ENCODE measurements at regions not wholly inside any gene's neighbourhood (a gene's known extent, or its start where the extent isn't known, plus 50 kb on each side); places are given as distances from the start of the nearest gene placed in this dataset.

DNA sequence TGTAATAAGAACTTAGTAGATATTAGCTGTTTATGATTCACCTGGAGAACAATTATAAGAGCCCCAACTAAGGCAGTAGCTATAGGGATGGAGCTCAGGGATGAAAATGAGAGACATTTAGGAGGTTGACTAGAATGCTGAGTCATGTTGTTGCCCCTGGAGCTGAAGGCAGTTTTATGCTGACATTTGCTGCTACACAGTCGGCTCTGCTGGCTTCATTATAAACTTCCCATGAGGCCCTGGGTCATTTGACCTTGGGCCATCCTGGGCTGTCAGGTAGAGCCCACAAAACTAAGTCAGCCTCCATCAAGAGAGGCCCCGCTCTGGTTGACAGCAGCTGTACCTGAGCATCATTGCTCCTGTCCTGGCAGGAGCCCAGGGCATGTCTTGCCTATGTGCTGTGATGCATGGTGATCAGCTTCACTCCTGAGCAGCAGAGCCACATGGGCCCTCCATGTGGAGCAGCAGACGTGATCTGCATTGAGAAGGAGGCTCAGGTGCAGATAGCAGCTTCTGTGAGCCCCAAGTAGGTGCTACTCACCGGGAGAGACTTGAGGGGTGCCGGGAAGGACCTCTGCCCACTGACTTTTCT is 112.4 kb downstream of the TBX19 start:
- Histone ChIP-seq H4K20me1 (ENCODE audit: insufficient read depth, low read length) (0 out of 2 replicates have a peak, but pooled peaks cover under 1% of the 10 kb centered on the region), H3K36me3 (replicated peaks in 1 of 2; ENCODE audit: control insufficient read depth in 1 of 2, insufficient read depth in 2 of 2, low read length in 2 of 2) (no peaks in the 10 kb centered on the region), H3K9me3 (ENCODE audit: low read length) (no peaks in the 10 kb centered on the region), H3K27me3 (ENCODE audit: control insufficient read depth in 1 of 2, insufficient read depth in 2 of 2, low read length in 2 of 2) (no peaks in the 10 kb centered on the region), H3K27ac (ENCODE audit: extremely low read length, insufficient read depth, low read length) (no peak overlapping the region), H3K4me2 (ENCODE audit: low read depth, low read length) (no peak overlapping the region), H2AFZ (ENCODE audit: low read length) (no peak overlapping the region), H3K4me3 (replicated peaks in 1 of 3; ENCODE audit: insufficient read depth in 1 of 3, low read depth in 2 of 3, low read length in 3 of 3) (no peak overlapping the region), H3K79me2 (ENCODE audit: insufficient read depth, low read length) (peaks cover 5% of the 10 kb centered on the region), H3K4me1 (ENCODE audit: insufficient read depth, low read length) (peaks cover under 1% of the 10 kb centered on the region), H3K9ac (ENCODE audit: insufficient read depth, low read depth, low read length) (no peak overlapping the region)
- 88% methylated on average over 3 of the region's 5 CpGs for WGBS (ENCODE audit: low lambda C conversion rate)
- DNase-seq (ENCODE audit: low spot score) (no peak), FAIRE-seq (no peak), ATAC-seq (no peak)
- CTCF ChIA-PET (ENCODE audit: low intra/inter-chr PET ratio, low total read pairs), result no interaction called here
- POLR2A ChIA-PET, result no interaction called here
- intact Hi-C loops (cut with micrococcal nuclease; ENCODE audit: unreplicated experiment) (no loop called here), in situ Hi-C loops (cut with HindIII; ENCODE audit: extremely low pct_ligation_motif_present, low pct_unique_long_range_greater_than_20kb) (no loop called here)
- TF ChIP-seq MAFK (conservative IDR thresholded peaks at IDR 0.05 in 1 of 2, IDR thresholded peaks at IDR 0.05 in 1 of 2; ENCODE audit: low read length in 2 of 2), result peak; percentile 87 to 93
- peak; percentile 43; the same call in 1 of the 2 replicates for TF ChIP-seq NFE2 (CRISPR knock-in tag; IDR thresholded peaks at IDR 0.05)
- peak; percentile 85 for TF ChIP-seq NFE2L2 (IDR thresholded peaks at IDR 0.05; ENCODE audit: low read length)
- TF ChIP-seq MAFF (IDR thresholded peaks at IDR 0.05; ENCODE audit: low read depth, low read length), result peak; percentile 85
- TF ChIP-seq PITX1 (CRISPR knock-in tag; IDR thresholded peaks at IDR 0.05), result no peak
- no TSS peak for BruUV-seq (replicated peaks)

DNA sequence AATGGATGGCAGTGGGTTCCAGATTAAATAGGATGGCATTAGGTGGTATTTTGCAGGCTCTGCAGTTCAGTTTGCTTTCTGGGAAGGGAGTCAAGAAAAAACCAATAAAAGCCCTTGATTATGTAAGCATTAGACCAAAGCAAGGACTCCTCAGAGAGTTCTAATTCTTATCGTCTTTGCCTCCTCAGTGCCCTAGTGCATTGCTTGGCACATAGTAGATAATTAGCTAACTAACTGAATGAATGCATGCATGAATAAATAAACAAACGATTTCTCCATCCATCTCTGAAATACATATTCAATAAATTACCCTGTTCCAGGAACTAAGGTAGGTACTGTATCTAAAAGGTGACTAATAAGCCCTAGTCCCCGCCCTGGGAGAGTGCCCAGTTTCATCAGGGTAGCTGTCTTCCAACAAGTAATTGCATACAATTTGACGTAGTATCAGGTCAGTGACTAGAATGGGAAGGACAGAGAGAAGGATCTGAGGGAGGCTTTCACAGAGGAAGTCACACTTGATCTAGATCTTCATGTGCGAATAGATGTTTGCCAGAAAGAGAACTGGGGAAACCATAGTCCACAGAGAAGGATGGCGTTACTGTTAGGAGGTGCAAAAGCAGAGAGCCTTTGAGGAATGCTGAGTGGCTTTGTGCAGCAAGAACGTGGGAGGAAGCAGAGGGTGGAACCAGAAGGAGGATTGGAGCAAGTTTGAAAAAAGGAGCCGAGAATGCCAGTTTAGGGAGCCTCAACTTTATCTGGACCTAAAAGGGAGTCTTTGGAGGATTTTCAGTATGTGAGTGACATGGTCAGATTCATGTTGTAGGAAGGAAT is 111.4 kb downstream of the TBX19 start:
- H2AFZ ChIP-seq (ENCODE audit: low read length), result no peak overlapping the region
- H3K4me2 ChIP-seq (ENCODE audit: low read depth, low read length), result no peak overlapping the region
- H3K9me3 ChIP-seq (ENCODE audit: low read length), result no peaks in the 10 kb centered on the region
- whole genome bisulfite sequencing (ENCODE audit: low lambda C conversion rate), result 90% methylated on average over 8 of the region's 8 CpGs
- ChIA-PET CTCF (ENCODE audit: low intra/inter-chr PET ratio, low total read pairs) (no interaction called here), POLR2A (no interaction called here)
- no peaks in the 10 kb centered on the region for H3K36me3 ChIP-seq (replicated peaks in 1 of 2; ENCODE audit: control insufficient read depth in 1 of 2, insufficient read depth in 2 of 2, low read length in 2 of 2)
- H3K9ac ChIP-seq (ENCODE audit: insufficient read depth, low read depth, low read length), result no peak overlapping the region
- no peaks in the 10 kb centered on the region; the same call in 1 of the 2 replicates for H3K4me1 ChIP-seq (ENCODE audit: insufficient read depth, low read length)
- ATAC-seq, result no peak
- no peak for FAIRE-seq
- in situ Hi-C loops (cut with HindIII; ENCODE audit: extremely low pct_ligation_motif_present, low pct_unique_long_range_greater_than_20kb), result no loop called here
- H3K27me3 ChIP-seq (ENCODE audit: control insufficient read depth in 1 of 2, insufficient read depth in 2 of 2, low read length in 2 of 2), result no peaks in the 10 kb centered on the region
- no TSS peak for BruUV-seq (replicated peaks)
- H3K4me3 ChIP-seq (replicated peaks in 1 of 3; ENCODE audit: insufficient read depth in 1 of 3, low read depth in 2 of 3, low read length in 3 of 3), result no peak overlapping the region
- no peaks in the 10 kb centered on the region for H4K20me1 ChIP-seq (ENCODE audit: insufficient read depth, low read length)
- TF ChIP-seq AGO1 (IDR thresholded peaks at IDR 0.05; ENCODE audit: low read depth, low read length, poor library complexity, severe bottlenecking) (no peak), HOXA7 (CRISPR knock-in tag; IDR thresholded peaks at IDR 0.05) (no peak)
- peaks cover 5% of the 10 kb centered on the region for H3K79me2 ChIP-seq (ENCODE audit: insufficient read depth, low read length)
- H3K27ac ChIP-seq (ENCODE audit: extremely low read length, insufficient read depth, low read length), result no peak overlapping the region
- no peak for DNase-seq (ENCODE audit: low spot score)
- intact Hi-C loops (cut with micrococcal nuclease; ENCODE audit: unreplicated experiment), result no loop called here
